Hepatocyte (in vitro differentiated cells): ENCODE measurements at regions not wholly inside any gene's neighbourhood (a gene's known extent, or its start where the extent isn't known, plus 50 kb on each side); places are given as distances from the start of the nearest gene placed in this dataset.

Experiments
- DNase-seq: peaks from one replicate; pipeline ENCODE4 v3.0.0-alpha.2; 2016; ENCODE audit warnings: low spot score
- H2AFZ ChIP-seq: fragments of 200-600 bp; sonication (generic); 2 replicates; pipeline ENCODE4 v1.6.0; 2016; ENCODE audit warnings: antibody characterized with exemption, mild to moderate bottlenecking
- H3K27ac ChIP-seq: fragments of 200-600 bp; sonication (generic); 2 replicates; pipeline ENCODE4 v1.5.1; 2016; ENCODE audit warnings: mild to moderate bottlenecking
- H3K27me3 ChIP-seq: fragments of 200-600 bp; sonication (generic); 2 replicates; pipeline ENCODE4 v1.6.1; 2016
- H3K36me3 ChIP-seq: fragments of 200-600 bp; sonication (generic); replicated peaks from 2 replicates; pipeline ENCODE4 v1.5.1; 2016; ENCODE audit warnings: low read depth; ENCODE audit not compliant: insufficient read depth
- H3K4me1 ChIP-seq: fragments of 200-600 bp; sonication (generic); 2 replicates; pipeline ENCODE4 v1.5.1; 2016; ENCODE audit warnings: mild to moderate bottlenecking, moderate library complexity; ENCODE audit not compliant: insufficient read depth
- H3K4me2 ChIP-seq: fragments of 200-600 bp; sonication (generic); 2 replicates; pipeline ENCODE4 v1.6.0; 2016
- H3K4me3 ChIP-seq: fragments of 200-600 bp; sonication (generic); 2 replicates; pipeline ENCODE4 v1.5.1; 2016; ENCODE audit warnings: mild to moderate bottlenecking
- H3K79me2 ChIP-seq: fragments of 200-600 bp; sonication (generic); 2 replicates; pipeline ENCODE4 v1.6.0; 2017; ENCODE audit warnings: mild to moderate bottlenecking
- H3K9me2 ChIP-seq: fragments of 200-600 bp; sonication (generic); replicated peaks from 2 replicates; pipeline ENCODE4 v1.6.0; 2017; ENCODE audit warnings: mild to moderate bottlenecking; ENCODE audit not compliant: insufficient read depth
- H3K9me3 ChIP-seq: fragments of 200-600 bp; sonication (generic); 2 replicates; pipeline ENCODE4 v1.5.1; 2016; ENCODE audit warnings: low read depth, mild to moderate bottlenecking
- H4K20me1 ChIP-seq: fragments of 200-600 bp; sonication (generic); 2 replicates; pipeline ENCODE4 v1.6.0; 2016; ENCODE audit warnings: mild to moderate bottlenecking; ENCODE audit not compliant: insufficient read depth, poor library complexity, severe bottlenecking
- CTCF ChIP-seq: fragments of 200-600 bp; sonication (generic); IDR thresholded peaks from 2 replicates; pipeline ENCODE4 v1.5.1; 2016; ENCODE audit warnings: antibody characterized with exemption, mild to moderate bottlenecking; ENCODE audit not compliant: poor library complexity
- EZH2 ChIP-seq: fragments of 200-600 bp; sonication (generic); IDR thresholded peaks from 2 replicates; pipeline ENCODE4 v1.6.1; 2016; ENCODE audit warnings: antibody characterized with exemption, mild to moderate bottlenecking, borderline replicate concordance
- EZH2phosphoT487 ChIP-seq: fragments of 200-600 bp; sonication (generic); IDR thresholded peaks from one replicate; pipeline ENCODE4 v1.6.1; 2018; ENCODE audit warnings: antibody characterized with exemption, mild to moderate bottlenecking, low read depth, moderate library complexity; ENCODE audit not compliant: unreplicated experiment, severe bottlenecking
- WGBS: methylation state at CpG from one replicate; pipeline ENCODE4 v1.1.6; 2016; ENCODE audit warnings: low lambda C conversion rate; ENCODE audit errors: missing lambda C conversion rate; 5-methylcytosine and 5-hydroxymethylcytosine counted together

- Histone ChIP-seq H2AFZ (no peak overlapping the region), H3K36me3 (no peaks in the 10 kb centered on the region), H3K9me3 (no peaks in the 10 kb centered on the region), H3K4me1 (peaks cover 6% of the 10 kb centered on the region), H4K20me1 (no peaks in the 10 kb centered on the region), H3K9me2 (no peaks in the 10 kb centered on the region), H3K4me2 (no peak overlapping the region), H3K27me3 (no peaks in the 10 kb centered on the region), H3K79me2 (no peaks in the 10 kb centered on the region), H3K27ac (no peak overlapping the region), H3K4me3 (no peak overlapping the region)
- no peak for DNase-seq
- whole genome bisulfite sequencing, result 90% methylated on average over 2 of the region's 2 CpGs
- TF ChIP-seq EZH2 (no peak), CTCF (no peak), EZH2phosphoT487 (no peak)
Measured at GRCh38 chr2:215882689-215883088, 130.7 kb downstream of the MREG start.

GRCh38 chr2:215881582-215881981, 131.8 kb downstream of the MREG start:
- Histone ChIP-seq H4K20me1 (no peaks in the 10 kb centered on the region), H3K9me2 (no peaks in the 10 kb centered on the region), H3K27ac (no peak overlapping the region), H3K4me2 (no peak overlapping the region), H3K27me3 (no peaks in the 10 kb centered on the region), H2AFZ (no peak overlapping the region), H3K4me1 (peaks cover 6% of the 10 kb centered on the region), H3K79me2 (no peaks in the 10 kb centered on the region), H3K9me3 (no peaks in the 10 kb centered on the region), H3K4me3 (no peak overlapping the region), H3K36me3 (no peaks in the 10 kb centered on the region)
- TF ChIP-seq EZH2, result no peak
- TF ChIP-seq CTCF, result no peak
- 81% methylated on average over 2 of the region's 2 CpGs for WGBS
- no peak for DNase-seq

GRCh38 chr2:215880970-215881369, 132.4 kb downstream of the MREG start:
- Histone ChIP-seq H3K4me1 (peaks cover 6% of the 10 kb centered on the region), H3K27me3 (no peaks in the 10 kb centered on the region), H3K9me3 (no peaks in the 10 kb centered on the region), H3K36me3 (no peaks in the 10 kb centered on the region), H3K27ac (no peak overlapping the region), H3K4me3 (no peak overlapping the region), H3K4me2 (no peak overlapping the region), H3K79me2 (no peaks in the 10 kb centered on the region), H3K9me2 (no peaks in the 10 kb centered on the region), H4K20me1 (no peaks in the 10 kb centered on the region), H2AFZ (no peak overlapping the region)
- DNase-seq, result no peak
- TF ChIP-seq EZH2phosphoT487 (no peak), CTCF (no peak), EZH2 (no peak)
- WGBS, result 76% methylated on average over 4 of the region's 4 CpGs
